ENCODE measurements at regions not wholly inside any gene's neighbourhood (a gene's known extent, or its start where the extent isn't known, plus 50 kb on each side); places are given as distances from the start of the nearest gene placed in this dataset.

DNA sequence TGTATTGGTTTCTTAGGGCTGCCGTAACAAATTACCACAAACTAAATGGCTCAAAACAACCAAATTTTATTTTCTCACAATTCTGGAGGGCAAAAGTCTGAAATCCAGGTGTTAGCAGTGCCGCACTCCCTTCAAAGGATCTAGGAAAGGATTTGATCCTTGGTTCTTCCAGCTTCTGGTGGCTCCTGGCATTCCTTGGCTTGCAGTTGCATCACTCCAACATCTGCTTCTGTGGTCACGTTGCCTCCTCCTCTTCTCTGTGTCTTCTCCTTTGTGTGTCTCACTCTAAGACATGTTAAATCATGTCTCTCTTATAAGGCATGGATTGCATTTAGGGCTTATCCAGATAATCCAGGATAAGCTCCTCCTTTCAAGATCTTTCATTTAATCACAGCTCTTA is 262.2 kb downstream of the MEX3B start:
- TF ChIP-seq, protein P1, sequence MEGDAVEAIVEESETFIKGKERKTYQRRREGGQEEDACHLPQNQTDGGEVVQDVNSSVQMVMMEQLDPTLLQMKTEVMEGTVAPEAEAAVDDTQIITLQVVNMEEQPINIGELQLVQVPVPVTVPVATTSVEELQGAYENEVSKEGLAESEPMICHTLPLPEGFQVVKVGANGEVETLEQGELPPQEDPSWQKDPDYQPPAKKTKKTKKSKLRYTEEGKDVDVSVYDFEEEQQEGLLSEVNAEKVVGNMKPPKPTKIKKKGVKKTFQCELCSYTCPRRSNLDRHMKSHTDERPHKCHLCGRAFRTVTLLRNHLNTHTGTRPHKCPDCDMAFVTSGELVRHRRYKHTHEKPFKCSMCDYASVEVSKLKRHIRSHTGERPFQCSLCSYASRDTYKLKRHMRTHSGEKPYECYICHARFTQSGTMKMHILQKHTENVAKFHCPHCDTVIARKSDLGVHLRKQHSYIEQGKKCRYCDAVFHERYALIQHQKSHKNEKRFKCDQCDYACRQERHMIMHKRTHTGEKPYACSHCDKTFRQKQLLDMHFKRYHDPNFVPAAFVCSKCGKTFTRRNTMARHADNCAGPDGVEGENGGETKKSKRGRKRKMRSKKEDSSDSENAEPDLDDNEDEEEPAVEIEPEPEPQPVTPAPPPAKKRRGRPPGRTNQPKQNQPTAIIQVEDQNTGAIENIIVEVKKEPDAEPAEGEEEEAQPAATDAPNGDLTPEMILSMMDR (IDR thresholded peaks at IDR 0.05; ENCODE audit: borderline replicate concordance, extremely low read depth, low read length, poor library complexity, severe bottlenecking): no peak
- TF ChIP-seq EZH2 (IDR thresholded peaks at IDR 0.05; ENCODE audit: borderline replicate concordance, low read depth, low read length, severe bottlenecking): no peak

All from DND-41 (cell line).